ENCODE measurements at regions not wholly inside any gene's neighbourhood (a gene's known extent, or its start where the extent isn't known, plus 50 kb on each side); places are given as distances from the start of the nearest gene placed in this dataset.

- TF ChIP-seq, protein P1, sequence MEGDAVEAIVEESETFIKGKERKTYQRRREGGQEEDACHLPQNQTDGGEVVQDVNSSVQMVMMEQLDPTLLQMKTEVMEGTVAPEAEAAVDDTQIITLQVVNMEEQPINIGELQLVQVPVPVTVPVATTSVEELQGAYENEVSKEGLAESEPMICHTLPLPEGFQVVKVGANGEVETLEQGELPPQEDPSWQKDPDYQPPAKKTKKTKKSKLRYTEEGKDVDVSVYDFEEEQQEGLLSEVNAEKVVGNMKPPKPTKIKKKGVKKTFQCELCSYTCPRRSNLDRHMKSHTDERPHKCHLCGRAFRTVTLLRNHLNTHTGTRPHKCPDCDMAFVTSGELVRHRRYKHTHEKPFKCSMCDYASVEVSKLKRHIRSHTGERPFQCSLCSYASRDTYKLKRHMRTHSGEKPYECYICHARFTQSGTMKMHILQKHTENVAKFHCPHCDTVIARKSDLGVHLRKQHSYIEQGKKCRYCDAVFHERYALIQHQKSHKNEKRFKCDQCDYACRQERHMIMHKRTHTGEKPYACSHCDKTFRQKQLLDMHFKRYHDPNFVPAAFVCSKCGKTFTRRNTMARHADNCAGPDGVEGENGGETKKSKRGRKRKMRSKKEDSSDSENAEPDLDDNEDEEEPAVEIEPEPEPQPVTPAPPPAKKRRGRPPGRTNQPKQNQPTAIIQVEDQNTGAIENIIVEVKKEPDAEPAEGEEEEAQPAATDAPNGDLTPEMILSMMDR (conservative IDR thresholded peaks at IDR 0.05 in 1 of 2, IDR thresholded peaks at IDR 0.05 in 1 of 2; ENCODE audit: low read depth in 1 of 2, low read length in 2 of 2) = no peak
- TF ChIP-seq EZH2 (IDR thresholded peaks at IDR 0.05; ENCODE audit: low read length, missing control alignments) = no peak
Measured at GRCh38 chr3:153090973-153091372, 71.1 kb upstream of the RAP2B start.

All from fibroblast of lung (primary cell).